GM12891 (cell line): ENCODE measurements at regions not wholly inside any gene's neighbourhood (a gene's known extent, or its start where the extent isn't known, plus 50 kb on each side); places are given as distances from the start of the nearest gene placed in this dataset.

Source experiments
- POLR2A ChIP-seq: IDR thresholded peaks from 2 replicates; pipeline ENCODE4 v1.6.1; 2011; ENCODE audit warnings: low read depth, low read length, control low read depth
- POLR2AphosphoS5 ChIP-seq: IDR thresholded peaks from 2 replicates; pipeline ENCODE4 v1.6.1; 2011; ENCODE audit warnings: low read depth, low read length, control low read depth
- POU2F2 ChIP-seq: IDR thresholded peaks from 2 replicates; pipeline ENCODE4 v1.6.1; 2011; ENCODE audit warnings: low read depth, mild to moderate bottlenecking, control low read depth, low read length, moderate library complexity
- SPI1 ChIP-seq: IDR thresholded peaks from 2 replicates; pipeline ENCODE4 v1.6.1; 2011; ENCODE audit warnings: low read depth, low read length, control low read depth
- TAF1 ChIP-seq: IDR thresholded peaks from 2 replicates; pipeline ENCODE4 v1.6.1; 2011; ENCODE audit warnings: low read depth, low read length, control low read depth

GRCh38 chr3:69563981-69564380 lies 175.3 kb upstream of the MITF start:
- no peak for TF ChIP-seq SPI1
- TF ChIP-seq POLR2AphosphoS5, result no peak
- TF ChIP-seq POLR2A, result no peak
- no peak for TF ChIP-seq TAF1
- no peak for TF ChIP-seq POU2F2
